GM12878 (cell line): ENCODE measurements at regions not wholly inside any gene's neighbourhood (a gene's known extent, or its start where the extent isn't known, plus 50 kb on each side); places are given as distances from the start of the nearest gene placed in this dataset.

Source experiments
- BHLHE40 ChIP-seq, 2 experiments: fragments of 450-650 bp in 1 of 2; IDR thresholded peaks; 2 replicates each; pipeline ENCODE4 v1.6.1; 2011 to 2017; ENCODE audit warnings: low read depth in 2 of 2, borderline replicate concordance in 1 of 2, improper control_type of control experiment in 1 of 2, low read length in 1 of 2, mild to moderate bottlenecking in 1 of 2
- CBFB ChIP-seq: IDR thresholded peaks from 2 replicates; pipeline ENCODE4 v1.6.1; 2016; ENCODE audit warnings: antibody characterized with exemption, low read depth
- CTCF ChIP-seq, 3 experiments: IDR thresholded peaks in 2 of 3; conservative IDR thresholded peaks in 1 of 3; 2 replicates each; pipeline ENCODE4 v1.5.1; 2011; ENCODE audit warnings: low read depth in 3 of 3, low read length in 3 of 3, mild to moderate bottlenecking in 3 of 3, control low read depth in 2 of 3, moderate library complexity in 2 of 3, inconsistent platforms in 1 of 3, mixed read lengths in 1 of 3; ENCODE audit not compliant: control insufficient read depth in 2 of 3, insufficient read depth in 1 of 3; ENCODE audit errors: extremely low read depth in 1 of 3
- HCFC1 ChIP-seq: fragments of 150-350 bp; IDR thresholded peaks from 2 replicates; pipeline ENCODE4 v1.6.1; 2014; ENCODE audit warnings: low read length
- KDM1A ChIP-seq: fragments of 200-600 bp; sonication (generic); IDR thresholded peaks from 2 replicates; pipeline ENCODE4 v1.6.1; 2016; ENCODE audit warnings: borderline replicate concordance
- SIN3A ChIP-seq: IDR thresholded peaks from 2 replicates; pipeline ENCODE4 v1.6.1; 2012; ENCODE audit warnings: low read depth, low read length, improper control_type of control experiment
- ZBTB33 ChIP-seq: fragments of 450-650 bp; IDR thresholded peaks from 2 replicates; pipeline ENCODE4 v1.6.1; 2017; ENCODE audit warnings: mild to moderate bottlenecking
- TF ChIP-seq, protein P1 (sequence below): fragments of 450-650 bp; IDR thresholded peaks from 2 replicates; pipeline ENCODE4 v1.6.1; 2016; ENCODE audit warnings: mild to moderate bottlenecking

DNA sequence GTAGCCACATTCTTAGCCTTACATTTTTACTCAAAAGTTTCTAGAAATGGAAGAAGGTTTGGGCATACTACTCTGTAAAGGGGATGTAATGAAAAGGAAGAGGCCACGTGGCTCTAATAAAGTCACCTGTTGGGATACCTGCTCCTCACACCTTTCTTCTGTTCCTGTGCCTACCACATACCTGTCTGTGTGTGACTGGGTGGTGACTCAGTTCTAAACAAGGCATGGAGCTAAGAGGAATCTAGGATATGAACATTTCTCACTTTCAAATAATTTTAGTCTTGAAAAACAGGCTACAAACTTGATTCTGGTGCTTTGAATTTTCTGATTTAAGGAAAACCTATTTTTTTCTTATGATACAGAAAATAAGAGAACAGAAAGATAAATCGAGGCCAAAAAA, 363.6 kb downstream of the RFPL4B start:
- TF ChIP-seq ZBTB33 (no peak), BHLHE40 (IDR thresholded peaks at IDR 0.05; ENCODE audit: borderline replicate concordance in 1 of 2, low read depth in 2 of 2, low read length in 1 of 2) (no peak), SIN3A (no peak), CBFB (no peak), KDM1A (no peak), HCFC1 (no peak), CTCF (IDR thresholded peaks at IDR 0.05 in 2 of 3, conservative IDR thresholded peaks at IDR 0.05 in 1 of 3; ENCODE audit: control insufficient read depth in 2 of 3, extremely low read depth in 1 of 3, insufficient read depth in 1 of 3, low read depth in 3 of 3, low read length in 3 of 3) (no peak)
- TF ChIP-seq, protein P1, sequence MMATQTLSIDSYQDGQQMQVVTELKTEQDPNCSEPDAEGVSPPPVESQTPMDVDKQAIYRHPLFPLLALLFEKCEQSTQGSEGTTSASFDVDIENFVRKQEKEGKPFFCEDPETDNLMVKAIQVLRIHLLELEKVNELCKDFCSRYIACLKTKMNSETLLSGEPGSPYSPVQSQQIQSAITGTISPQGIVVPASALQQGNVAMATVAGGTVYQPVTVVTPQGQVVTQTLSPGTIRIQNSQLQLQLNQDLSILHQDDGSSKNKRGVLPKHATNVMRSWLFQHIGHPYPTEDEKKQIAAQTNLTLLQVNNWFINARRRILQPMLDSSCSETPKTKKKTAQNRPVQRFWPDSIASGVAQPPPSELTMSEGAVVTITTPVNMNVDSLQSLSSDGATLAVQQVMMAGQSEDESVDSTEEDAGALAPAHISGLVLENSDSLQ, result no peak
